Activated T-cell treated with anti-CD3 and anti-CD28 coated beads, Interleukin-2, amount 50 U/mL, for 1 hour (primary cell): ENCODE measurements at regions not wholly inside any gene's neighbourhood (a gene's known extent, or its start where the extent isn't known, plus 50 kb on each side); places are given as distances from the start of the nearest gene placed in this dataset.

Source experiments
- DNase-seq: peaks from one replicate; pipeline ENCODE4 v3.0.0-alpha.2; 2020

- no peak for DNase-seq
Observed at GRCh38 chr5:117463881-117464570, 889.4 kb upstream of the SEMA6A start.

DNA sequence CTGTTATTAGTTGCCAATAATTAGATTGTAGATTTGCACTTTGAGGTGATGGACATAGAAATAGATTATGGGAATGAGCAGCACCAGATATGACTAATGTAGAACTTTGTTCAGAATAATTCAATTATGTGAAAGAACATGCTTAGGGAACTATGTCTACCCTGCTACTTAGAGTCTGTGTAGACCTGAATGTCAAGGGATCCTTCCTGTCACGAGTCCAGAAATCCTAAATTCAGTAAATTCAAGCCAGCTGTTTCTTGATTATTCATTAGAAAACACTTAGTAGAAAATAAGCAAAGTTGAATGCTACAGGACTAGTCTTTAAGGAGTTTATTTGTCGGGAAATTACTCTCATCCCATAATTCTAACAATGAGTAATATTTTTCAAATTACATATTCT lies 887.3 kb upstream of the SEMA6A start:
- DNase-seq = no peak

- DNase-seq = no peak
Observed at GRCh38 chr5:117461403-117461802, 886.8 kb upstream of the SEMA6A start.

DNA sequence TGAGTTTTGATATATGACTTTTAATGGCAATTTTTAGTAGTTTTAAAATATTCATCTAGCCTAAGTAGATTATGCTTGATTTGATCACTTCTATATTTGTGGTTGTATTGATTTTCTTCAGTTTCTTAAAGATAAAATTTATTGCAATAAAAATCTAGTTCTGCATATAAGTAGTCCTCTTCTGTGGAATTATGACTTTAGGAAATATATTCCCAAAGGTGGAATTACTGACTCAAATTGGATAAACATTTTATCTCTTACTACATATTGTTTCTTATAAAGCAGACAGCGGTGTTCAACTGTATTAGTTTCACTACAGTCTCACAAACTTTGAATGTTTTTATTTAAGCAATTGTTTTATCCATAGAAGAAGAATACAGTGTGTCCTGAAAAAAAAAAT lies 883.0 kb upstream of the SEMA6A start:
- no peak for DNase-seq

GRCh38 chr5:117456866-117457470 lies 882.3 kb upstream of the SEMA6A start:
- no peak for DNase-seq

- DNase-seq = peak; percentile 9
Observed at GRCh38 chr5:117455236-117456233, 880.9 kb upstream of the SEMA6A start.

GRCh38 chr5:117454716-117455212 lies 880.1 kb upstream of the SEMA6A start:
- DNase-seq = peak; percentile 42

GRCh38 chr5:117436846-117437245 lies 862.2 kb upstream of the SEMA6A start:
- no peak for DNase-seq

GRCh38 chr5:117435203-117435602 lies 860.6 kb upstream of the SEMA6A start:
- DNase-seq = no peak

GRCh38 chr5:117434254-117434653 lies 859.6 kb upstream of the SEMA6A start:
- no peak for DNase-seq

GRCh38 chr5:117433818-117434217 lies 859.2 kb upstream of the SEMA6A start:
- no peak for DNase-seq

GRCh38 chr5:117431091-117431490 lies 856.5 kb upstream of the SEMA6A start:
- DNase-seq = no peak

GRCh38 chr5:117425163-117425562 lies 850.5 kb upstream of the SEMA6A start:
- DNase-seq = no peak

- no peak for DNase-seq
Observed at GRCh38 chr5:117424559-117424958, 849.9 kb upstream of the SEMA6A start.

DNA sequence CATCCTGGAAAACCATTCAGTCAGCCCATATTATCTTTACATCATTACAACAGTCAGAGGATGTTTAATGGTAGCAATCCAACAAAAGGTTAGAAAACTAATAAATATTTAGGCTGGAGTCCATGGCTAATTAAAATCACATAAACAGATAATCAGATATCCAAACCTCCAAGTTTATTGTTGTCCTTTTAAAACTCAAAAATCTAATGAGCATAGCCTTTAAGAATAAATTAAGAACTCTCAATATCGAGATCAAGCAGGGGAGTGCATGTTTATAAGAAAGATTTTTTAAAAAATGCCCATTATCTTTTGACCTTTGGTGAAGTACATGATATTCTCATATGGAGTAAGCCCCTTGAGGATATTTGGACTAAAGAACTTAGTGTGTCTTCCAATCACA lies 842.9 kb upstream of the SEMA6A start:
- no peak for DNase-seq

DNA sequence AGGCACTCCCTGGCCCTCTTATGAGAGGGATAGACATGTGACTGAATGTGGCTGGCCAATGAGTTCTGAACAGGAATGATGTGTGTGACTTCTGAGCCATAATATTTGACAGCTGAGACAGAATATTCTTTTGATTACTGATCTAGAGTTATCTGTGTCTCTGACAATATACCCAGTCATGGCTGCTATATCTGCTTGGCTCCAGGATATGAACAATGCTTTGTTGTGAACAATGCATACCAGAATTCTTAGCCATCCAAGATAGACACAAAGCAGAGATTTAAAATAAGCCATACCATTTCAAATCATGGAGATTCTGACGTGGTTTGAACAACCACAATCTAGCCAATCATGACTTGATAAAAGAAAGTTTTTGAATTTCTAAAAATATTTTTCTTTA lies 840.3 kb upstream of the SEMA6A start:
- no peak for DNase-seq

DNA sequence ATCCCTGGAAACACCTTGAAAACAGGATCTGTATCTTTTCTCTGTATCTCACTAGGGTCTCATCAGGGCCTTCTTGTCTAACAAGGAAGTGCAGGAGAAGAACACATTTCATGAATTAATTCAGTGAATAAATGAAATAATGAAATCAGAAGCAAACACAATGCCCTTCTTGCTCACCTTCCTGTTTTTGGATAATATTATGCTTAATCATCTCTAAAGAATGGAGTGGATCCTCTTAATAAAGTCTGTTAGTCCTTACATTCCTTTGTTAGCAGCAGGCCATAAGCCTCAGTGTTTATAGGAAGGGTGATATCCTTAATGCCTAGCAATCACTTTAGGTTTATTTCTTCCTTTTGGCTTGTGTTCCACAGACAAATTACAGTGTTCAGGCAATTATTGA lies 837.1 kb upstream of the SEMA6A start:
- DNase-seq = no peak

DNA sequence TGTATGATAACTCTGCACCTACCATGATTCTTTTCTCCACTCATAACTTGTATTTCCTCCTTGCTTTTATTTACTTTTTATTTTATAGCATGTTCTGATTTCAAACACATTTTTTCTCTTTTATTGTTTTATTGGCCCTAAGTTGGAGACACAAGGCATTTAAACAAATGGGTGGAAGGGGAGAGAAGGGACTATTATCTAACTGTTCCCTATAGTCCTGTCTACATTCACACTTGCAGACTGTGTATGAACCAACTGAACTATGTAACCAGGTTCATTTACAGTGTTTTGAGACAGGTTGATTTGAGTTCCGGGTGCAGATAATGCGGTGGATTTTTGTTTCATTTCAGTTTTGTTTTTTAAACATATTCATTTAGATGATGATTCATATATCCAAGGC lies 830.6 kb upstream of the SEMA6A start:
- no peak for DNase-seq

GRCh38 chr5:117394506-117395157 lies 820.0 kb upstream of the SEMA6A start:
- DNase-seq = no peak

GRCh38 chr5:117393125-117393524 lies 818.5 kb upstream of the SEMA6A start:
- no peak for DNase-seq

DNA sequence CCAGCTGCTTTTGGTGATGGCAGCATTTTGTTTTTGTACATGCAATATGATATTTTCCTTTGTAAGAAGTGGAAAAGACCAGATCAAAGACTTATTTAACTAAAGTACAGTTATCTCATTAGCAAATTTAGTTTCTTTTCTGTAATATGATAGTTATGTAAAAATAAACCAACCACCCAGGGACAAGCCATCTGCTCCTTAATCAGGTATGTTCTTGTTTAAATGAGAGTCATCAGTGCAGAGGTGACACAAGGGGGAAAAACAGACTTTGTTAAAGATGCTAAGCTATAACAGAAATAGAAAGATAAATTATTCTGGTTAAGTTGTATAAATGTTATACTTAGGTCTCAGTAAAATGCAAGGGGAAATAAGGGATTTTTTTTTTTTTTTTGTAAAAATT lies 805.7 kb upstream of the SEMA6A start:
- DNase-seq = no peak

GRCh38 chr5:117379521-117379920 lies 804.9 kb upstream of the SEMA6A start:
- DNase-seq = no peak

GRCh38 chr5:117376748-117377147 lies 802.1 kb upstream of the SEMA6A start:
- no peak for DNase-seq
